Esophagus muscularis mucosa (tissue), 3 donors: ENCODE measurements at regions not wholly inside any gene's neighbourhood (a gene's known extent, or its start where the extent isn't known, plus 50 kb on each side); places are given as distances from the start of the nearest gene placed in this dataset.

ENCODE experiments used
- CTCF ChIP-seq, 3 experiments: fragments of 200-600 bp in 2 of 3; fragments of 450-650 bp in 1 of 3; sonication (generic) in 2 of 3; IDR thresholded peaks; one replicate each; pipeline ENCODE4 v1.5.1; 2017 to 2019; ENCODE audit warnings: antibody characterized with exemption in 3 of 3, mild to moderate bottlenecking in 2 of 3, moderate library complexity in 1 of 3
- POLR2A ChIP-seq: fragments of 450-650 bp; IDR thresholded peaks from one replicate; pipeline ENCODE4 v1.6.1; 2017; ENCODE audit warnings: antibody characterized with exemption, moderate library complexity, mild to moderate bottlenecking, low read depth
- POLR2AphosphoS5 ChIP-seq, 2 donors: sonication (generic); formaldehyde crosslinking; IDR thresholded peaks; one replicate each; pipeline ENCODE4 v1.6.1; 2017; ENCODE audit warnings: antibody characterized with exemption in 2 of 2

GRCh38 chr10:64374346-64374745, 853.1 kb downstream of the REEP3 start:
- TF ChIP-seq POLR2A (no peak), CTCF (IDR thresholded peaks at IDR 0.05) (no peak), POLR2AphosphoS5 (IDR thresholded peaks at IDR 0.05) (no peak)
